ENCODE measurements at regions not wholly inside any gene's neighbourhood (a gene's known extent, or its start where the extent isn't known, plus 50 kb on each side); places are given as distances from the start of the nearest gene placed in this dataset.

- 0 out of 2 replicates have a peak, but pooled peaks have one; percentile 28 for TF ChIP-seq ZNF518A (tag by site-specific recombination; conservative IDR thresholded peaks at IDR 0.05; ENCODE audit: low read depth)
- TF ChIP-seq, protein P1, sequence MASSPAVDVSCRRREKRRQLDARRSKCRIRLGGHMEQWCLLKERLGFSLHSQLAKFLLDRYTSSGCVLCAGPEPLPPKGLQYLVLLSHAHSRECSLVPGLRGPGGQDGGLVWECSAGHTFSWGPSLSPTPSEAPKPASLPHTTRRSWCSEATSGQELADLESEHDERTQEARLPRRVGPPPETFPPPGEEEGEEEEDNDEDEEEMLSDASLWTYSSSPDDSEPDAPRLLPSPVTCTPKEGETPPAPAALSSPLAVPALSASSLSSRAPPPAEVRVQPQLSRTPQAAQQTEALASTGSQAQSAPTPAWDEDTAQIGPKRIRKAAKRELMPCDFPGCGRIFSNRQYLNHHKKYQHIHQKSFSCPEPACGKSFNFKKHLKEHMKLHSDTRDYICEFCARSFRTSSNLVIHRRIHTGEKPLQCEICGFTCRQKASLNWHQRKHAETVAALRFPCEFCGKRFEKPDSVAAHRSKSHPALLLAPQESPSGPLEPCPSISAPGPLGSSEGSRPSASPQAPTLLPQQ (tag by site-specific recombination; IDR thresholded peaks at IDR 0.05): peak; percentile 76
- TF ChIP-seq ZNF184 (tag by site-specific recombination; IDR thresholded peaks at IDR 0.05): no peak
- TF ChIP-seq, protein P2, sequence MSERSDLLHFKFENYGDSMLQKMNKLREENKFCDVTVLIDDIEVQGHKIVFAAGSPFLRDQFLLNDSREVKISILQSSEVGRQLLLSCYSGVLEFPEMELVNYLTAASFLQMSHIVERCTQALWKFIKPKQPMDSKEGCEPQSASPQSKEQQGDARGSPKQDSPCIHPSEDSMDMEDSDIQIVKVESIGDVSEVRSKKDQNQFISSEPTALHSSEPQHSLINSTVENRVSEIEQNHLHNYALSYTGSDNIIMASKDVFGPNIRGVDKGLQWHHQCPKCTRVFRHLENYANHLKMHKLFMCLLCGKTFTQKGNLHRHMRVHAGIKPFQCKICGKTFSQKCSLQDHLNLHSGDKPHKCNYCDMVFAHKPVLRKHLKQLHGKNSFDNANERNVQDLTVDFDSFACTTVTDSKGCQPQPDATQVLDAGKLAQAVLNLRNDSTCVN (tag by site-specific recombination; optimal IDR thresholded peaks at IDR 0.05): peak; percentile 23
- TF ChIP-seq ZNF610 (tag by site-specific recombination; IDR thresholded peaks at IDR 0.05; ENCODE audit: borderline replicate concordance): 0 out of 2 replicates have a peak, but pooled peaks have one; percentile 27
- peak; percentile 77 for TF ChIP-seq ZNF10 (tag by site-specific recombination; IDR thresholded peaks at IDR 0.05)
- peak; percentile 83 for TF ChIP-seq ZXDB (tag by site-specific recombination; IDR thresholded peaks at IDR 0.05)
- TF ChIP-seq ZNF391 (tag by site-specific recombination; IDR thresholded peaks at IDR 0.05; ENCODE audit: borderline replicate concordance, low read depth): peak; percentile 56; the same call in 1 of the 2 replicates
- TF ChIP-seq ZBTB7A (tag by site-specific recombination; IDR thresholded peaks at IDR 0.05; ENCODE audit: low read depth): no peak
- TF ChIP-seq, protein P3, sequence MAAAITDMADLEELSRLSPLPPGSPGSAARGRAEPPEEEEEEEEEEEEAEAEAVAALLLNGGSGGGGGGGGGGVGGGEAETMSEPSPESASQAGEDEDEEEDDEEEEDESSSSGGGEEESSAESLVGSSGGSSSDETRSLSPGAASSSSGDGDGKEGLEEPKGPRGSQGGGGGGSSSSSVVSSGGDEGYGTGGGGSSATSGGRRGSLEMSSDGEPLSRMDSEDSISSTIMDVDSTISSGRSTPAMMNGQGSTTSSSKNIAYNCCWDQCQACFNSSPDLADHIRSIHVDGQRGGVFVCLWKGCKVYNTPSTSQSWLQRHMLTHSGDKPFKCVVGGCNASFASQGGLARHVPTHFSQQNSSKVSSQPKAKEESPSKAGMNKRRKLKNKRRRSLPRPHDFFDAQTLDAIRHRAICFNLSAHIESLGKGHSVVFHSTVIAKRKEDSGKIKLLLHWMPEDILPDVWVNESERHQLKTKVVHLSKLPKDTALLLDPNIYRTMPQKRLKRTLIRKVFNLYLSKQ (tag by site-specific recombination; IDR thresholded peaks at IDR 0.05; ENCODE audit: borderline replicate concordance): no peak
- peak; percentile 80 for TF ChIP-seq ZNF629 (tag by site-specific recombination; IDR thresholded peaks at IDR 0.05)
- TF ChIP-seq ZNF335 (tag by site-specific recombination; conservative IDR thresholded peaks at IDR 0.05): peak; percentile 75
- TF ChIP-seq TRIM28 (IDR thresholded peaks at IDR 0.05; ENCODE audit: borderline replicate concordance, low read length): no peak
- peak; percentile 60; the same call in 1 of the 2 replicates for TF ChIP-seq PRDM10 (tag by site-specific recombination; IDR thresholded peaks at IDR 0.05)
- peak; percentile 71; the same call in 1 of the 2 replicates for TF ChIP-seq WT1 (tag by site-specific recombination; IDR thresholded peaks at IDR 0.05)
- peak; percentile 54; the same call in 1 of the 2 replicates for TF ChIP-seq OSR2 (tag by site-specific recombination; IDR thresholded peaks at IDR 0.05)
- TF ChIP-seq ZBTB21 (tag by site-specific recombination; IDR thresholded peaks at IDR 0.05): peak; percentile 53; the same call in 1 of the 2 replicates
- peak; percentile 50; the same call in 1 of the 2 replicates for TF ChIP-seq KLF10 (tag by site-specific recombination; IDR thresholded peaks at IDR 0.05)
- peak; percentile 87 for TF ChIP-seq ZNF660 (tag by site-specific recombination; IDR thresholded peaks at IDR 0.05)
- TF ChIP-seq, protein P4, sequence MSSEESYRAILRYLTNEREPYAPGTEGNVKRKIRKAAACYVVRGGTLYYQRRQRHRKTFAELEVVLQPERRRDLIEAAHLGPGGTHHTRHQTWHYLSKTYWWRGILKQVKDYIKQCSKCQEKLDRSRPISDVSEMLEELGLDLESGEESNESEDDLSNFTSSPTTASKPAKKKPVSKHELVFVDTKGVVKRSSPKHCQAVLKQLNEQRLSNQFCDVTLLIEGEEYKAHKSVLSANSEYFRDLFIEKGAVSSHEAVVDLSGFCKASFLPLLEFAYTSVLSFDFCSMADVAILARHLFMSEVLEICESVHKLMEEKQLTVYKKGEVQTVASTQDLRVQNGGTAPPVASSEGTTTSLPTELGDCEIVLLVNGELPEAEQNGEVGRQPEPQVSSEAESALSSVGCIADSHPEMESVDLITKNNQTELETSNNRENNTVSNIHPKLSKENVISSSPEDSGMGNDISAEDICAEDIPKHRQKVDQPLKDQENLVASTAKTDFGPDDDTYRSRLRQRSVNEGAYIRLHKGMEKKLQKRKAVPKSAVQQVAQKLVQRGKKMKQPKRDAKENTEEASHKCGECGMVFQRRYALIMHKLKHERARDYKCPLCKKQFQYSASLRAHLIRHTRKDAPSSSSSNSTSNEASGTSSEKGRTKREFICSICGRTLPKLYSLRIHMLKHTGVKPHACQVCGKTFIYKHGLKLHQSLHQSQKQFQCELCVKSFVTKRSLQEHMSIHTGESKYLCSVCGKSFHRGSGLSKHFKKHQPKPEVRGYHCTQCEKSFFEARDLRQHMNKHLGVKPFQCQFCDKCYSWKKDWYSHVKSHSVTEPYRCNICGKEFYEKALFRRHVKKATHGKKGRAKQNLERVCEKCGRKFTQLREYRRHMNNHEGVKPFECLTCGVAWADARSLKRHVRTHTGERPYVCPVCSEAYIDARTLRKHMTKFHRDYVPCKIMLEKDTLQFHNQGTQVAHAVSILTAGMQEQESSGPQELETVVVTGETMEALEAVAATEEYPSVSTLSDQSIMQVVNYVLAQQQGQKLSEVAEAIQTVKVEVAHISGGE (tag by site-specific recombination; conservative IDR thresholded peaks at IDR 0.05; ENCODE audit: low read depth): 0 out of 2 replicates have a peak, but pooled peaks have one; percentile 20
- TF ChIP-seq ZNF654 (tag by site-specific recombination; IDR thresholded peaks at IDR 0.05; ENCODE audit: low read depth): no peak
Measured at GRCh38 chr10:63711867-63712716, 190.9 kb downstream of the REEP3 start (continued).
